GM12864 (cell line): ENCODE measurements at regions not wholly inside any gene's neighbourhood (a gene's known extent, or its start where the extent isn't known, plus 50 kb on each side); places are given as distances from the start of the nearest gene placed in this dataset.

ENCODE experiments used
- DNase-seq: peaks from one replicate; pipeline ENCODE4 v3.0.0-alpha.2; 2011; ENCODE audit warnings: low read depth
- H3K4me3 ChIP-seq: 2 replicates; pipeline ENCODE4 v1.5.1; 2011; ENCODE audit warnings: mild to moderate bottlenecking, low read depth, low read length, control low read depth
- TF ChIP-seq, protein P1 (sequence below): IDR thresholded peaks from 2 replicates; pipeline ENCODE4 v1.5.1; 2011; ENCODE audit warnings: low read depth, mild to moderate bottlenecking, moderate library complexity, low read length, control low read depth, inconsistent platforms; ENCODE audit errors: missing control alignments

DNA sequence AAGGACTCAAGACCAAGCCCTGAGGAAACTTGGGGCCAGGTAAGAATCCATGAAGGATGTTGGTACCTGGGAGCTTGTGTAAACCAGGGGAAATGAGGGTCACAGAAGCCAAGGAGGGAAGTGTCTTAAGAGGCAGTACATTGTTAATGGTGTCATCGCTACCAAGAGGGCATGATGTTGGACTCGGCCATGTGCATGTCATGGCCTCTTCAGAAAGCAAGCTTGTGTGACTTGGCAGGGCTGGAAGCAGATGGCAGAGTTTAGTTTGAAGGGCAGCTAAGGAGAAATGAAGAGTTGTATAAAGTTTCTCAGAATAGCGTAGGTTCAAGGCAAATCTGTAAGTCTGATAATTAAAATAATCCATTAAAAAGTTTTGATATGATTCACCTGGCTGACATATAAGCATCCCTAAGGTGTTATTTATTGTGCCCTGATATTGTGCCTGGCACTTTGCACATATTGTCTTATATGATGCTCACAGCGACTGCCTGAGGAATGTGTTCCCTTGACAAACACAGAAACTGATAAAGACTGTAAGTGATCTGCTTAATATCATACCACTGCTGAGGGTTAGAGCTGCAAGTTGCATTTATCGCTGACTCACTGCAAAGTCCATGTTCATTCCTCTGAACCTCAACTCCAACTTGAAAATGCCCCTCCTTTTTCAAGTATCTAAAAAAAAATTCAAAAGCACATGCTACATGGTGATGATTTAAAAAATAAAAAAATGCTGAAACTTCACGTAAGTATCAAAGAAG lies 81.3 kb upstream of the PTPN3 start:
- DNase-seq, result no peak
- TF ChIP-seq, protein P1, sequence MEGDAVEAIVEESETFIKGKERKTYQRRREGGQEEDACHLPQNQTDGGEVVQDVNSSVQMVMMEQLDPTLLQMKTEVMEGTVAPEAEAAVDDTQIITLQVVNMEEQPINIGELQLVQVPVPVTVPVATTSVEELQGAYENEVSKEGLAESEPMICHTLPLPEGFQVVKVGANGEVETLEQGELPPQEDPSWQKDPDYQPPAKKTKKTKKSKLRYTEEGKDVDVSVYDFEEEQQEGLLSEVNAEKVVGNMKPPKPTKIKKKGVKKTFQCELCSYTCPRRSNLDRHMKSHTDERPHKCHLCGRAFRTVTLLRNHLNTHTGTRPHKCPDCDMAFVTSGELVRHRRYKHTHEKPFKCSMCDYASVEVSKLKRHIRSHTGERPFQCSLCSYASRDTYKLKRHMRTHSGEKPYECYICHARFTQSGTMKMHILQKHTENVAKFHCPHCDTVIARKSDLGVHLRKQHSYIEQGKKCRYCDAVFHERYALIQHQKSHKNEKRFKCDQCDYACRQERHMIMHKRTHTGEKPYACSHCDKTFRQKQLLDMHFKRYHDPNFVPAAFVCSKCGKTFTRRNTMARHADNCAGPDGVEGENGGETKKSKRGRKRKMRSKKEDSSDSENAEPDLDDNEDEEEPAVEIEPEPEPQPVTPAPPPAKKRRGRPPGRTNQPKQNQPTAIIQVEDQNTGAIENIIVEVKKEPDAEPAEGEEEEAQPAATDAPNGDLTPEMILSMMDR, result no peak

DNA sequence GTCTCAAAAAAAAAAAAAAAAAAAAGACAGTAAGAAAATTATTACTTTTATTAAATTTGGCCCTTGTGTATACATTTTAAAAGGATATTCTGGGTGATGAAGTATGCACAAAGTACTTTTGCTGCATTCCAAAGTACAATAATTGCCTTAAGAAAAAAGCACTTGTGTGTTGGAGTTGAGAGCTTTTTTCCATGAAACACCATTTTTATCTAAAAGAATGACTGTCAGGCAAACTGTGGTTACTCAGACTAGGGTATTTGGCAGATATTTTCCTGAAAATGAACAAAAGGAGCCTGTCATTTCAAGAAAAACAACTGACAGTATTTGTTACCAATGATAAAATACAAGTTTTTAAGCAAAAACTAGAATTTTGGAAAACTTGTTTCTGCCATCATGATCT lies 84.3 kb upstream of the PTPN3 start:
- H3K4me3 ChIP-seq, result no peak overlapping the region
- DNase-seq, result no peak
- TF ChIP-seq, protein P1, result no peak

More for the DNA sequence above, 81.3 kb upstream of the PTPN3 start:
- no peak overlapping the region for H3K4me3 ChIP-seq

DNA sequence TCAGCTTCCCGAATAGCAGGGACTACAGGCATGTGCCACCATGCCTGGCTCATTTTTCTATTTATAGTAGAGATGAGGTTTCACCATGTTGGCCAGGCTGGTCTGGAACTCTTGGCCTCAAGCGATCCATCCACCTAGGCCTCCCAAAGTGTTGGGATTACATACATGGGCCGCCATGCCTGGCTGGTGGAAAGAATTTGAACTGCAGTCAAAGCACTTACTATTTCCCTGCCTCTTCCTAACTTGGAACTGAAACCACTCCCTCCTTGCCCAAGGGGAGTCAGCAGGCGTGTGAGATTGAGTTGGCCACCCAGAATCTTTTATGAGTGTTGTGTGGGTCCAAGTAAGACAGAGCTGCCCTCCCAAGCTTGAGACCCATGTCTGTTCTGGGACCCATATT lies 86.1 kb upstream of the PTPN3 start:
- H3K4me3 ChIP-seq, result no peak overlapping the region
- no peak for DNase-seq
- TF ChIP-seq, protein P1, result no peak

DNA sequence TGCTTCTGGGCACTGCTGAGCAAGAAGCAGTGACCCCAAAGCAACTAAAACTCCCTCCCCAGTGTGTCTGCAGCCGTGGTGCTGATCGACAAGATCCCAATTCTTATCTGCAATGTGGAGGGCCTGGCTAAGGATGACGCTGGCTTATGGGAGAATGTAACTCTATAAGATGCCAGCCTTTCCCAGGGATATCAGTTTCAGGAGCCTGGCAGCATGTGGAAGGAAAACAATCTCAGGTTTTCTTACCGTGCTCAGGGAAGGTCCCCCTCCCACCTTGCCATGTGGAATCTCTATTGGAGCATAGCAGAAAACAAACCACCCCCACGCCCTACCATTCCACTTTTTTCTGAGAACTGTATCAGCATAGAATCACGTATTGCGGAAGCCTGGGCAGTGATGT lies 87.7 kb upstream of the PTPN3 start:
- H3K4me3 ChIP-seq, result no peak overlapping the region
- DNase-seq, result no peak
- TF ChIP-seq, protein P1, result no peak

DNA sequence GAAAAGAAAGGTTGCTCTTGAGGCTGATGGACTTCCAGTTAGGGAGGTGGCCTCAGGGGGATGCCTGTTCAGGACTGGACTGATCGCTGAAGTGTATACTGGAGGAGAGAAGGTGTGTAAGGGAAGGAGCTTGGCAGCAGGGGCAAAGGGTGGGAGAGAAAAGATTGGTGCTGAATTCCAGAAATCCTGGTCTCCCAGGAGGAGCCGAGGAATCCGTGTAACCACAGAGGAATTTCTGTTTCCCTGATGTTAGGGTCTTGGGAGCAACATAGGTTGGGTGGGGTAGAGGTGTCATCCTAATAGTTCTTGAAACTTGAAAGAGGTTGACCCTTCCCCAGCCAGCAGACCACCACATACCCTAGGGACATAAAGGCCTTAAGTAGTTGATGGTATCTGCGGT lies 88.9 kb upstream of the PTPN3 start:
- H3K4me3 ChIP-seq, result no peak overlapping the region
- no peak for DNase-seq
- TF ChIP-seq, protein P1, result no peak

DNA sequence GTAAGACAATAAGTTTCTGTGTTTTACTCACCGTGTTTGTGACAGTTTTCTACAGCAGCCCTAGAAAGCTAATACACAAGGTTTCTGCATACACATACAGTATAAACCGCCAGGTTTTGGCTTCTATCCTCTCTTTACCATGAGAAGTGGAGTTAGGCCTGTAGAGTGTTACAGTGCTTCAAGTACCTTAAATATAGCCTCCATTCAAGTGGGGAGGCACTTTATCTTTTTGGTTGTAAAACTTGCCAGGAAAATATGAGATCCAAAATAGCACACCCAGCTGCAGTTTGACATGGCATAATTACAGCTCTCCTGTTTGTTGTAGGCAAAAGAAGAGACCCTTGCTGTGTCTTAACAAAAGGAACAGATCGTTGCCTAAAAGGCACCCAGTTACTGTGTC lies 90.3 kb upstream of the PTPN3 start:
- H3K4me3 ChIP-seq, result no peak overlapping the region
- no peak for DNase-seq
- TF ChIP-seq, protein P1, result no peak

DNA sequence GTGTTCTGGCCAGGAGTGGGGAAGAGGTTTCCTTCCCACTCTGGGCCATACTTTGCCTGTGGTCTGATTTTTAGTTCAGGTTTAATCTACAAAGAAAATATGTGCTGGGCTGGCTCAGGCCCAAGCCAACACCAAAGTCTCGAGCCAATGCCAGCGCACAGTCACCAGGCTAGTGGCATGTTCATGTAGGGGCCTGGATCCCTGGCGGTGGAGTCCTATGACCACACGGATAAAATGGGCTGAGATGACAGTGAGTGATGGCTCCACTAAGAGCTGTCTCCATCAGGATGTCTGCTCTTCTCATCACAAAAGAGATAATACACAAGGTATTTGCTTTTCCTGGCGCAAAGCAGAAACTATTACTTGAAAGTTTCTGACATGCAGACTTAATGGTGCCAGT lies 92.9 kb upstream of the PTPN3 start:
- DNase-seq, result no peak
- TF ChIP-seq, protein P1, result no peak

More for the DNA sequence above, 92.9 kb upstream of the PTPN3 start:
- no peak overlapping the region for H3K4me3 ChIP-seq
